Left forelimb (tissue), 1 donor: ENCODE measurements at regions not wholly inside any gene's neighbourhood (a gene's known extent, or its start where the extent isn't known, plus 50 kb on each side); places are given as distances from the start of the nearest gene placed in this dataset.

Experiments
- DNase-seq: peaks from one replicate; pipeline ENCODE4 v3.0.0-alpha.2; 2018; ENCODE audit warnings: low spot score

GRCh38 chr5:4880304-4880741 lies 259.8 kb upstream of the ADAMTS16 start:
- DNase-seq: peak; percentile 61

- peak; percentile 61 for DNase-seq
Observed at GRCh38 chr5:4881366-4882002, 258.6 kb upstream of the ADAMTS16 start.

GRCh38 chr5:4882186-4882585 lies 257.9 kb upstream of the ADAMTS16 start:
- DNase-seq: no peak

GRCh38 chr5:4883360-4883759 lies 256.8 kb upstream of the ADAMTS16 start:
- peak; percentile 59 for DNase-seq

- no peak for DNase-seq
Observed at GRCh38 chr5:4893063-4893744, 246.9 kb upstream of the ADAMTS16 start.

GRCh38 chr5:4896328-4896727 lies 243.8 kb upstream of the ADAMTS16 start:
- DNase-seq: no peak

GRCh38 chr5:4901305-4901811 lies 238.8 kb upstream of the ADAMTS16 start:
- DNase-seq: no peak

- DNase-seq: no peak
Observed at GRCh38 chr5:4901924-4902323, 238.2 kb upstream of the ADAMTS16 start.

- DNase-seq: no peak
Observed at GRCh38 chr5:4905674-4906520, 234.2 kb upstream of the ADAMTS16 start.

- no peak for DNase-seq
Observed at GRCh38 chr5:4906786-4907185, 233.3 kb upstream of the ADAMTS16 start.

GRCh38 chr5:4907571-4907970 lies 232.6 kb upstream of the ADAMTS16 start:
- DNase-seq: no peak

- no peak for DNase-seq
Observed at GRCh38 chr5:4909086-4909485, 231.0 kb upstream of the ADAMTS16 start.

- no peak for DNase-seq
Observed at GRCh38 chr5:4911646-4912403, 228.3 kb upstream of the ADAMTS16 start.

- no peak for DNase-seq
Observed at GRCh38 chr5:4921929-4922328, 218.2 kb upstream of the ADAMTS16 start.

- no peak for DNase-seq
Observed at GRCh38 chr5:4924577-4924976, 215.6 kb upstream of the ADAMTS16 start.

- DNase-seq: no peak
Observed at GRCh38 chr5:4927097-4927496, 213.0 kb upstream of the ADAMTS16 start.

- no peak for DNase-seq
Observed at GRCh38 chr5:4928409-4928808, 211.7 kb upstream of the ADAMTS16 start.

- DNase-seq: no peak
Observed at GRCh38 chr5:4929092-4929655, 211.0 kb upstream of the ADAMTS16 start.

- no peak for DNase-seq
Observed at GRCh38 chr5:4939042-4939781, 200.9 kb upstream of the ADAMTS16 start.

- no peak for DNase-seq
Observed at GRCh38 chr5:4941161-4941560, 199.0 kb upstream of the ADAMTS16 start.
